ENCODE measurements at regions not wholly inside any gene's neighbourhood (a gene's known extent, or its start where the extent isn't known, plus 50 kb on each side); places are given as distances from the start of the nearest gene placed in this dataset.

- TF ChIP-seq, protein P1, sequence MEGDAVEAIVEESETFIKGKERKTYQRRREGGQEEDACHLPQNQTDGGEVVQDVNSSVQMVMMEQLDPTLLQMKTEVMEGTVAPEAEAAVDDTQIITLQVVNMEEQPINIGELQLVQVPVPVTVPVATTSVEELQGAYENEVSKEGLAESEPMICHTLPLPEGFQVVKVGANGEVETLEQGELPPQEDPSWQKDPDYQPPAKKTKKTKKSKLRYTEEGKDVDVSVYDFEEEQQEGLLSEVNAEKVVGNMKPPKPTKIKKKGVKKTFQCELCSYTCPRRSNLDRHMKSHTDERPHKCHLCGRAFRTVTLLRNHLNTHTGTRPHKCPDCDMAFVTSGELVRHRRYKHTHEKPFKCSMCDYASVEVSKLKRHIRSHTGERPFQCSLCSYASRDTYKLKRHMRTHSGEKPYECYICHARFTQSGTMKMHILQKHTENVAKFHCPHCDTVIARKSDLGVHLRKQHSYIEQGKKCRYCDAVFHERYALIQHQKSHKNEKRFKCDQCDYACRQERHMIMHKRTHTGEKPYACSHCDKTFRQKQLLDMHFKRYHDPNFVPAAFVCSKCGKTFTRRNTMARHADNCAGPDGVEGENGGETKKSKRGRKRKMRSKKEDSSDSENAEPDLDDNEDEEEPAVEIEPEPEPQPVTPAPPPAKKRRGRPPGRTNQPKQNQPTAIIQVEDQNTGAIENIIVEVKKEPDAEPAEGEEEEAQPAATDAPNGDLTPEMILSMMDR (IDR thresholded peaks at IDR 0.05), result no peak
- TF ChIP-seq EP300 (IDR thresholded peaks at IDR 0.05; ENCODE audit: low read depth), result no peak
Measured at GRCh38 chr3:115548611-115549010, 74.7 kb upstream of the GAP43 start.
